ENCODE measurements at regions not wholly inside any gene's neighbourhood (a gene's known extent, or its start where the extent isn't known, plus 50 kb on each side); places are given as distances from the start of the nearest gene placed in this dataset.

GRCh38 chr18:8958660-8959059 is 143.8 kb upstream of the NDUFV2 start (continued):
- no peak for TF ChIP-seq CHD7 (IDR thresholded peaks at IDR 0.05; ENCODE audit: insufficient replicate concordance, low read length)

All from H1 (cell line).